ENCODE measurements at regions not wholly inside any gene's neighbourhood (a gene's known extent, or its start where the extent isn't known, plus 50 kb on each side); places are given as distances from the start of the nearest gene placed in this dataset.

GRCh38 chr2:174668075-174668474 is 70.5 kb upstream of the WIPF1 start:
- no peak for DNase-seq (ENCODE audit: low read depth)

- DNase-seq (ENCODE audit: low read depth): no peak
Measured at GRCh38 chr2:174667250-174667860, 69.8 kb upstream of the WIPF1 start.

- DNase-seq (ENCODE audit: low read depth): peak; percentile 52
Measured at GRCh38 chr2:174666845-174667244, 69.2 kb upstream of the WIPF1 start.

- no peak for DNase-seq (ENCODE audit: low read depth)
Measured at GRCh38 chr2:174666312-174666711, 68.7 kb upstream of the WIPF1 start.

- DNase-seq (ENCODE audit: low read depth): peak; percentile 26
Measured at GRCh38 chr2:174664084-174664759, 66.6 kb upstream of the WIPF1 start.

- DNase-seq (ENCODE audit: low read depth): no peak
Measured at GRCh38 chr2:174663550-174663949, 65.9 kb upstream of the WIPF1 start.

GRCh38 chr2:174662859-174663258 is 65.3 kb upstream of the WIPF1 start:
- DNase-seq (ENCODE audit: low read depth): no peak

- DNase-seq (ENCODE audit: low read depth): peak; percentile 47
Measured at GRCh38 chr2:174662459-174662858, 64.9 kb upstream of the WIPF1 start.

GRCh38 chr2:174660984-174661675 is 63.5 kb upstream of the WIPF1 start:
- no peak for DNase-seq (ENCODE audit: low read depth)

GRCh38 chr2:174659069-174659900 is 61.7 kb upstream of the WIPF1 start:
- no peak for DNase-seq (ENCODE audit: low read depth)

- no peak for DNase-seq (ENCODE audit: low read depth)
Measured at GRCh38 chr2:174656676-174657176, 59.1 kb upstream of the WIPF1 start.

GRCh38 chr2:174656035-174656434 is 58.4 kb upstream of the WIPF1 start:
- no peak for DNase-seq (ENCODE audit: low read depth)

- DNase-seq (ENCODE audit: low read depth): no peak
Measured at GRCh38 chr2:174654419-174654941, 56.9 kb upstream of the WIPF1 start.

- DNase-seq (ENCODE audit: low read depth): no peak
Measured at GRCh38 chr2:174648896-174649295, 51.3 kb upstream of the WIPF1 start.
